Vagina (tissue), 2 donors: ENCODE measurements at regions not wholly inside any gene's neighbourhood (a gene's known extent, or its start where the extent isn't known, plus 50 kb on each side); places are given as distances from the start of the nearest gene placed in this dataset.
"Not testable (repeated sequence)": the region's sequence is repeated elsewhere in the genome, so short reads cannot be mapped to it uniquely, and the experiment has no call there.

Source experiments
- DNase-seq, 2 donors: peaks; one replicate each; pipeline ENCODE4 v3.0.0-alpha.2; 2017; ENCODE audit errors: extremely low spot score in 2 of 2
- H3K27ac ChIP-seq: fragments of 200-600 bp; sonication (generic); one replicate; pipeline ENCODE4 v1.5.1; 2019
- H3K27me3 ChIP-seq: fragments of 200-600 bp; sonication (generic); one replicate; pipeline ENCODE4 v1.5.1; 2019
- H3K36me3 ChIP-seq, 2 donors: fragments of 200-600 bp; sonication (generic); one replicate each; pipeline ENCODE4 v1.5.1; 2017 to 2019
- H3K4me1 ChIP-seq: fragments of 200-600 bp; sonication (generic); one replicate; pipeline ENCODE4 v1.5.1; 2019
- H3K4me3 ChIP-seq, 2 donors: fragments of 200-600 bp; sonication (generic); 1 replicate in 1 of 2; 2 replicates in 1 of 2; pipeline ENCODE4 v1.5.1; 2016 to 2019
- H3K9me3 ChIP-seq: fragments of 200-600 bp; sonication (generic); one replicate; pipeline ENCODE4 v1.5.1; 2019
- POLR2A ChIP-seq, 2 donors: fragments of 450-650 bp; IDR thresholded peaks; one replicate each; pipeline ENCODE4 v1.6.1; 2017; ENCODE audit warnings: antibody characterized with exemption in 2 of 2, mild to moderate bottlenecking in 2 of 2, moderate library complexity in 2 of 2
- POLR2AphosphoS5 ChIP-seq, 2 donors: sonication (generic); formaldehyde crosslinking; IDR thresholded peaks; one replicate each; pipeline ENCODE4 v1.9.0; 2017; ENCODE audit warnings: antibody characterized with exemption in 2 of 2, mild to moderate bottlenecking in 2 of 2, low read depth in 1 of 2; ENCODE audit not compliant: insufficient read depth in 1 of 2
- intact Hi-C: fragments of 100-400 bp; cut with DNase I; formaldehyde crosslinking; loops from one replicate; pipeline ENCODE4 v1.15.1; 2023
- TF ChIP-seq, protein P1 (sequence below), 3 experiments: fragments of 450-650 bp in 2 of 3; fragments of 200-600 bp in 1 of 3; sonication (generic) in 1 of 3; IDR thresholded peaks; one replicate each; pipeline ENCODE4 v1.5.1; 2017 to 2019; ENCODE audit warnings: antibody characterized with exemption in 3 of 3, mild to moderate bottlenecking in 2 of 3, moderate library complexity in 2 of 3

DNA sequence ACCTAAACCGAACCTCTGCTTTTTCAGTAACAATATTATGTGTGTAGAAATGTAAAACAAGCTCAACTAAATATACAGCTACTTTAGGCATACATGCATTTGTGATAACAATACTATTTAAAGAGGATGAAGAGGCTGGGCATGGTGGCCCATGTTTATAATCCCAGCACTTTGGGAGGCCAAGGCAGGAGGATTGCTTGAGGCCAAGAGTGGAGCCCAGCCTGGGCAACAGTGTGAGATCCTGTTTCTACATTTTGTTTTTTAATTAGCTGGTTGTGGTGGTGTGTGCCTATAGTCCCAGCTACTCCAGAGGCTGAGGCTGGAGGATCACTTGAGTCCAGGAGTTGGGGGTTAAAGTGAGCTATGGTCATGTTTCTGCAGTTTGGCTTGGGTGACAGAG is 73.6 kb upstream of the LYPLAL1 start:
- Histone ChIP-seq H3K4me3 (no peak overlapping the region), H3K27ac (no peak overlapping the region), H3K4me1 (no peaks in the 10 kb centered on the region), H3K36me3 (no peaks in the 10 kb centered on the region), H3K27me3 (no peaks in the 10 kb centered on the region), H3K9me3 (no peaks in the 10 kb centered on the region)
- TF ChIP-seq POLR2A (IDR thresholded peaks at IDR 0.05), result no peak
- TF ChIP-seq, protein P1, sequence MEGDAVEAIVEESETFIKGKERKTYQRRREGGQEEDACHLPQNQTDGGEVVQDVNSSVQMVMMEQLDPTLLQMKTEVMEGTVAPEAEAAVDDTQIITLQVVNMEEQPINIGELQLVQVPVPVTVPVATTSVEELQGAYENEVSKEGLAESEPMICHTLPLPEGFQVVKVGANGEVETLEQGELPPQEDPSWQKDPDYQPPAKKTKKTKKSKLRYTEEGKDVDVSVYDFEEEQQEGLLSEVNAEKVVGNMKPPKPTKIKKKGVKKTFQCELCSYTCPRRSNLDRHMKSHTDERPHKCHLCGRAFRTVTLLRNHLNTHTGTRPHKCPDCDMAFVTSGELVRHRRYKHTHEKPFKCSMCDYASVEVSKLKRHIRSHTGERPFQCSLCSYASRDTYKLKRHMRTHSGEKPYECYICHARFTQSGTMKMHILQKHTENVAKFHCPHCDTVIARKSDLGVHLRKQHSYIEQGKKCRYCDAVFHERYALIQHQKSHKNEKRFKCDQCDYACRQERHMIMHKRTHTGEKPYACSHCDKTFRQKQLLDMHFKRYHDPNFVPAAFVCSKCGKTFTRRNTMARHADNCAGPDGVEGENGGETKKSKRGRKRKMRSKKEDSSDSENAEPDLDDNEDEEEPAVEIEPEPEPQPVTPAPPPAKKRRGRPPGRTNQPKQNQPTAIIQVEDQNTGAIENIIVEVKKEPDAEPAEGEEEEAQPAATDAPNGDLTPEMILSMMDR (IDR thresholded peaks at IDR 0.05), result no peak
- no peak for TF ChIP-seq POLR2AphosphoS5 (IDR thresholded peaks at IDR 0.05; ENCODE audit: insufficient read depth in 1 of 2, low read depth in 1 of 2)
- intact Hi-C loops, result no loop called here
- DNase-seq, result no peak

DNA sequence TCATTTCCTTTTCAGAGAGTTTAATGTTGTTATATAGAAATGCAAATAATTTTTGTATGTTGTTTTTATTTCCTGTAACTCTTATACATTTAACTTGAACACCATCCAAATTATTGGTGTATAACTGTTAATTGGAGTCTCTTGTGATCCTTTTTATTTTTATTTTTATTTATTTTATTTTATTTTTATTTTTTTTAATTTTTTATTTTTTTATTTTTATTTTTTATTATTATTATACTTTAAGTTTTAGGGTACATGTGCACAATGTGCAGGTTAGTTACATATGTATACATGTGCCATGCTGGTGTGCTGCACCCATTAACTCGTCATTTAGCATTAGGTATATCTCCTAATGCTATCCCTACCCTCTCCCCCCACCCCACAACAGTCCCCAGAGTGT is 71.2 kb upstream of the LYPLAL1 start:
- intact Hi-C loops, H3K4me1 ChIP-seq, H3K27me3 ChIP-seq, H3K4me3 ChIP-seq, H3K9me3 ChIP-seq, H3K27ac ChIP-seq, DNase-seq, H3K36me3 ChIP-seq: not testable (repeated sequence)

DNA sequence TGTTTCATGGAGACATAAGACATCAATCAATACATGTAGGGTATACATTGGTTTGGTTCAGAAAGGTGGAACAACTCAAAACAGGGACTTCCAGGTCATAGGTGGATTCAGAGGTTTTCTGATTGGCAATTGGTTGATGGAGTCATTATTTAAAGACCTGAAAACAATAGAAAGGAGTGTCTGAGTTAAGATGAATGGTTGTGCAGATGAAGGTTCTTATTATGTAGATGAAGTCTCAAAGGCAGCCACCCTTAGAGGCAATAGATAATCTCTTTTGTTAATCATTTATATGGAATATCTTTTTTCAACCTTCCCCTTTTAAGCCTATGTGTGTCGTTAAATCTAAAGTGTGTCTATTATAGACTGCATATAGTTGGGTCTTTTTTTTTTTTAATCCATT is 67.8 kb upstream of the LYPLAL1 start:
- Histone ChIP-seq H3K27me3 (no peaks in the 10 kb centered on the region), H3K4me1 (no peaks in the 10 kb centered on the region), H3K9me3 (no peaks in the 10 kb centered on the region), H3K4me3 (no peak overlapping the region), H3K27ac (no peak overlapping the region), H3K36me3 (no peaks in the 10 kb centered on the region)
- TF ChIP-seq POLR2A (IDR thresholded peaks at IDR 0.05) (no peak), POLR2AphosphoS5 (IDR thresholded peaks at IDR 0.05; ENCODE audit: insufficient read depth in 1 of 2, low read depth in 1 of 2) (no peak)
- TF ChIP-seq, protein P1 (IDR thresholded peaks at IDR 0.05), result no peak
- no peak for DNase-seq
- intact Hi-C loops, result no loop called here

DNA sequence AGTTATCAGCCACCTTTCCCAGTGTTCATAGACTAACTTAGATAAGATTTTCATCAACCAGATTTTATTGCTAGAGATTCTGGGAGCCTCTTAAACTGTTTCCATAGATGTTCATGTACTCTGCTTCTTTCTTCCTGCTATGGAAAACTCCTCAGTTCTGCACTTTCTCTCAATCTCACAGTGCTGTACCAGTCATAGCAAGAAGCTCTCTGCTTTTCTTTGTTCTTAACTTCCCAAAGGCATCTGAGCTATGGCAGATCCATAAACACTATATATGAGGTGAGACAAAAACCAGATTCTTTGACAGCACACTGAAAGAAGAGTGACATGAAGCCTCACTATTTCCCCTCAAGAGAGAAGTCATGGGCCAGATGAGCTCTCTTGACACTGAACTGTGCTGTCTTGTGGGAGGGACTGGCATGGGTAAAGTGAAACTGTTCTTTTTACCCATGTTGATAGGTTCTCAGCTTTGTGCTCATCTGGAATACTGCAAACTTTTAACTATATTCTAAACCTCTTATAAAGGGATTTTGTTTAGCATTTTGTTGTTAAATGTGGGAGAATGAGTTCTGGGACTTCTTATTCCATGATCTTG is 64.2 kb upstream of the LYPLAL1 start:
- TF ChIP-seq, protein P1 (IDR thresholded peaks at IDR 0.05), result no peak
- TF ChIP-seq POLR2AphosphoS5 (IDR thresholded peaks at IDR 0.05; ENCODE audit: insufficient read depth in 1 of 2, low read depth in 1 of 2), result no peak
- TF ChIP-seq POLR2A (IDR thresholded peaks at IDR 0.05), result no peak

DNA sequence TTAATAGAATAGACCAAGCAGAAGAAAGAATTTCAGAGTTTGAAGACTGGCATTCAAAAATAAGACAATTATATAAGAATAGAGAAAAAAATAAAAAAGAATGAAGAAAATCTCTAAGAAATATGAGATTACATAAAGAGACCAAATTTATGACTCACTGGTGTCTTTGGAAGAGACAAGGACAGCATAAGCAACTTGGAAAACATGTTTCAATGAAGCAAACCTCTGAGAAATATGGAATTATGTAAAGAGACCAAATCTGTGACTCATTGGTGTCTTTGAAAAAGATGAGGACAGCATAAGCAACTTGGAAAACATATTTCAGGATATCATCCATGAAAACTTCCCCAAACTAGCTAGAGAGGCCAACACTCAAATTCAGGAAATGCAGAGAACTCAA is 60.4 kb upstream of the LYPLAL1 start:
- Histone ChIP-seq H3K9me3 (no peaks in the 10 kb centered on the region), H3K4me1 (no peaks in the 10 kb centered on the region), H3K27me3 (no peaks in the 10 kb centered on the region), H3K4me3 (no peak overlapping the region), H3K36me3 (no peaks in the 10 kb centered on the region), H3K27ac (no peak overlapping the region)
- intact Hi-C loops, result no loop called here
- TF ChIP-seq POLR2A (IDR thresholded peaks at IDR 0.05), result no peak
- TF ChIP-seq, protein P1 (IDR thresholded peaks at IDR 0.05), result no peak
- no peak for DNase-seq

More for the DNA sequence above, 64.2 kb upstream of the LYPLAL1 start:
- Histone ChIP-seq H3K36me3 (no peaks in the 10 kb centered on the region), H3K27ac (no peak overlapping the region), H3K9me3 (no peaks in the 10 kb centered on the region), H3K4me1 (no peaks in the 10 kb centered on the region), H3K4me3 (no peak overlapping the region), H3K27me3 (no peaks in the 10 kb centered on the region)
- intact Hi-C loops, result no loop called here
- DNase-seq, result no peak

DNA sequence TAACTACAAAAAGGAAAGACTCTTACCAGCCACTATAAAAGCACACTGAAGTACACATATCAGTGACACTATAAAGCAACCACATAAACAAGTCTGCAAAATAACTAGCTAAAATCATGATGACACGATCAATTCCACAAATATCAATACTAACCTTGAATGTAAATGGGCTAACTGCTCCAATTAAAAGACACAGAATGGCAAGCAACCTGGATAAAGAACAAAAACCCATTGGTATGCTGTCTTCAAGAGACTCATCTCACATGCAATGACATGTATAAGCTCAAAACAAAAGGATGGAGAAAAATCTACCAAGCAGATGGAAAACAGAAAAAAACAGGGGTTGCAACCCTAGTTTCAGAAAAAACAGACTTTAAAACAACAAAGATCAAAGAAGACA is 59.7 kb upstream of the LYPLAL1 start:
- Histone ChIP-seq H3K27me3 (no peaks in the 10 kb centered on the region), H3K9me3 (no peaks in the 10 kb centered on the region), H3K27ac (no peak overlapping the region), H3K4me1 (no peaks in the 10 kb centered on the region), H3K4me3 (no peak overlapping the region), H3K36me3 (no peaks in the 10 kb centered on the region)
- no peak for DNase-seq
- TF ChIP-seq POLR2AphosphoS5 (IDR thresholded peaks at IDR 0.05; ENCODE audit: insufficient read depth in 1 of 2, low read depth in 1 of 2) (no peak), POLR2A (IDR thresholded peaks at IDR 0.05) (no peak)
- TF ChIP-seq, protein P1 (IDR thresholded peaks at IDR 0.05), result no peak
- intact Hi-C loops, result no loop called here
